ES-I3 (cell line): ENCODE measurements at regions not wholly inside any gene's neighbourhood (a gene's known extent, or its start where the extent isn't known, plus 50 kb on each side); places are given as distances from the start of the nearest gene placed in this dataset.

Experiments
- H3K36me3 ChIP-seq: 2 replicates; pipeline ENCODE4 v1.6.1; 2013; ENCODE audit warnings: mild to moderate bottlenecking, low read length, control low read depth, moderate library complexity; ENCODE audit not compliant: insufficient read depth
- H3K4me1 ChIP-seq: 2 replicates; pipeline ENCODE4 v1.6.1; 2013; ENCODE audit warnings: mild to moderate bottlenecking, control low read depth, low read length; ENCODE audit not compliant: insufficient read depth
- H3K9ac ChIP-seq: 2 replicates; pipeline ENCODE4 v1.6.1; 2013; ENCODE audit warnings: low read depth, mild to moderate bottlenecking, low read length, moderate library complexity
- H3K9me3 ChIP-seq: 2 replicates; pipeline ENCODE4 v1.6.1; 2013; ENCODE audit warnings: mild to moderate bottlenecking, low read length, moderate library complexity; ENCODE audit not compliant: control insufficient read depth, insufficient read depth

DNA sequence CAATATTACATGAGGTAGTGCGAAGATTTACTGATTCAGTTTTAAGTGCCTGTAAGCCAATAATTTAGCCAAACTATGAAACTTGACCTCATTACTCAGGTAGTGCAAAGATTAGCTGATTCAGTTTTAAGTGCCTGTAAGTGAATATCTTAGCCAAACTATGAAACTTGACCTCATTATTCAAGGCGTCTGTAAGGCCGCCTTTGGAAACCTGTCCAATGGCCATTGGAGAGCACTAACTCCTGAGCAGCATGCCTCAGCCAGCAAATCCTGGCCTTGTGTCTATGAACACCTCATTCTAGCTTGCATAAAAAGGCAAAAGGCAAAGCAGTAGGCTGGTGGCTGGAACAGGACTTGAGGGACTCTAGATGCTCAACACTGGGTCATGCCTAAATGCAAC lies 127.0 kb upstream of the GPR12 start:
- Histone ChIP-seq H3K9me3 (no peaks in the 10 kb centered on the region; the same call in 1 of the 2 replicates), H3K4me1 (no peaks in the 10 kb centered on the region), H3K9ac (no peak overlapping the region), H3K36me3 (no peaks in the 10 kb centered on the region)

DNA sequence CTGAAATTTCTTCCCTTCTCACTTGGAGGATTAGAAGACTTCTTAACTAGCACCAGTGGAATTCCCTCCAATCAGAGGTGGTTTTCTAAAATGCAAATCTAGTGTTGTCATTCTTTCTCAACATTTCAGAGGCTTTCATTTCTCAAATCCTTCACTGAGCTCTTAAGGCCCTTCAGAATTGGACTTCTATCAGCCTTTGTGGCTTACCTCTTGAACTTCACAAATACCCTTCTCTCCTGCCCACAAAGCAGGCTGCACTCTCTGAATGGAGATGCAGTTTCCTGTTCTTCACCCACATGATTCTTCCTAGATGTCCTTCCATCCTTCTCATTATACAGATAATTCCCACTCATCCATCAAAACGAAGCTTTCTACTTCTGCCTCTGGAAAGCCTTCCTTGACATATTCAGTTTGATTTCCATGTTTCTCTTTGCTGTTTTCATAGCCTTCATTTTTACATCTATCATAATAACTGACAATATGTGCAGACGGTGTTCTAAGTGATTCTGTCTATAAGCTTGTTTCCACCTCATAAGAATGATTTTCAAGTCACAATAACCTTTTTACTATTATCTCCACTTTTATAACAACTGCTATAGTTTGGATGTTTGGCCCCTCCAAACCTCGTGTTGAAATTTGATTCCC lies 123.1 kb upstream of the GPR12 start:
- H3K4me1 ChIP-seq, result 0 out of 2 replicates have a peak, but pooled peaks cover 2% of the 10 kb centered on the region

DNA sequence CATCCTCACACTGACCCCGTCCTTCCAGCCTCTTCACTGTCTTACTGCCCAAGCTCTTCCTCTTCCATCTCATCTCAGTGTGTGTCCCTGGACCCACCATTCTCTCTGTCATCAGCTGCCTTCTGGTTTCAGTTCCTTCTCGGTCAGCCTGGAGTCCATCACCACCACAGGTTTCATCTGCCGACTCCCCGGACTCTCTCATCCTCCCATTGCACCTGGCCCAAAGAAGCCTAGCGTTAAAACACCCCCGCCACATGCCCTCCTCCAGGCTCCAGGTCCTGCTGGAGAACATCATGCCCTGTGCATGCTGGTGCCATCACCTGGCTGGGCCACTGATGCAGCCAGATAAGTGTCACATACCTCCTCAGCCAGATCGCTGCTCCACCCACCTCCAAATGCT lies 122.1 kb upstream of the GPR12 start:
- no peaks in the 10 kb centered on the region for H3K36me3 ChIP-seq
- no peaks in the 10 kb centered on the region for H3K9me3 ChIP-seq
- H3K9ac ChIP-seq, result no peak overlapping the region
- 0 out of 2 replicates have a peak, but pooled peaks cover 2% of the 10 kb centered on the region for H3K4me1 ChIP-seq

More for the DNA sequence above, 123.1 kb upstream of the GPR12 start:
- H3K36me3 ChIP-seq, result no peaks in the 10 kb centered on the region
- no peaks in the 10 kb centered on the region; the same call in 1 of the 2 replicates for H3K9me3 ChIP-seq
- no peak overlapping the region for H3K9ac ChIP-seq

DNA sequence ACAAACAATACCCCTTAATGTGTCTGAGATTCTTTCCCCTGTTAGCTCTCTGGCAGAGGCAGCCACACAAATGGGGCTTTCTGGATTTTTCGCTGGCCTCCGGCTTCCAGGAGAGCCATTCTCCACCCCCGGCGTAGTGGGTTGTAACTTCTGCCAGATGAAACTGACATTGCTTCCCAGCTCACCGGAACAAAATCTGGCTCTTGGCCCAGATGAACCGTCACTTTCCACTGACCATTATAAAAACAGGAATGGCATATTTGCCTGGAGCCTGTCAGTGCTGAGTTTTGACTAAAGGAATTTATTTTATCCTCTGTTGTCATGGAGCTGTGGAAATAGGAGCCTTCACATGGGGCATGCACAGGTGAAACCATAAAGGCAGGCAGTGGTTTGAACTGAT lies 120.6 kb upstream of the GPR12 start:
- no peaks in the 10 kb centered on the region for H3K9me3 ChIP-seq
- 0 out of 2 replicates have a peak, but pooled peaks cover 2% of the 10 kb centered on the region for H3K4me1 ChIP-seq
- H3K9ac ChIP-seq, result no peak overlapping the region
- no peaks in the 10 kb centered on the region for H3K36me3 ChIP-seq

DNA sequence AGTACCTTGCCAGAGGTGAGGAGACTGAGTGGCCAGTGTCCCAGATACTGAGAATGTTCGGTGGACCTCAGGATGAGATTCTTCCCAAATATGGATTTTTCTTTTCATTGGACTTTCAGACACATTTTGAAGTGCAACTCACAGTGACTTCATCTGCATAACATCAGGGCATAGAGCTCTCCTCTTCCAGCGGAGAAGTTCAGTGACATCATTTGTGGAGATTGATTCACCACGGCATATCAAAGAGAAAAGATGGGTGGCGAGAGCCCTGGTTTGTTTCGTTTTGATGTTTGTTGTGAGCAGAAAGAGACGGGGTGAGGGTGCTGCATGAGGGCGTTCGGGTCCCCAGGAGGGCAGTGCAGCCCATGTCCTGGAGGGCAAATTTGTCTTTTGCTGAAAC lies 120.1 kb upstream of the GPR12 start:
- no peak overlapping the region for H3K9ac ChIP-seq
- no peaks in the 10 kb centered on the region for H3K9me3 ChIP-seq
- H3K36me3 ChIP-seq, result no peaks in the 10 kb centered on the region
- H3K4me1 ChIP-seq, result 0 out of 2 replicates have a peak, but pooled peaks cover 2% of the 10 kb centered on the region

DNA sequence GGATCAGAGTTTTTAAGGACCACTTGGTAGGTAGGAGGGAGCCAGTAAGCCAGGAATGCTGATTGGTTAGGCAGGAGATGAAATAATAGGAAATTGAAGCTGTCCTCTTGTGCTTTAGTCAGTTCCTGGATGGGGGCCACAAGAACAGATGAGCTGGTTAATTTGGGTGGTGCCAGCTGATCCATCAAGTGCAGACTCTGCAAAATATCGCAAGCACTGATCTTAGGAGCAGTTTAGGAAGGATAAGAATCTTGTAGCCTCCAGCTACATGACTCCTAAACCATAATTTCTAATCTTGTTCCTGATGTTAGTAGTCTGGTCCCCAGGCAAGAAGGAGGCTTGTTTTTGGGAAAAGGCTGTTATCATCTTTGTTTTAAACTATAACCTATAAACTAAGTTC lies 117.9 kb upstream of the GPR12 start:
- Histone ChIP-seq H3K9me3 (no peaks in the 10 kb centered on the region), H3K4me1 (0 out of 2 replicates have a peak, but pooled peaks cover 11% of the 10 kb centered on the region)

DNA sequence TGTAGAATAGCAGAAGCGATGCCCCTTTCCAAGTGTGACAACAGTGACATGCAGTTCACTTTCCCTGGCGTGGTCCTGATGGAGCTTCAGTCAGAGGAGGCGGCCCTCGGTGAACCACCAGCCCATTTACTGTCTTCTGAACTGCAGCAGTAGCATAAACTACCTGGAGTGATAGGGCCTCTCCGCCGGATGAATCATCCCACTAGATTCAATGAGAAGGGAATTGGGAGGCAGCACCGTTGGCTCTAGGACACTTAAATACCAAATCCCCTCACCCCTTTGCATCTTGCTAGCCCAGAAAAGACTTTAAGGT lies 112.8 kb upstream of the GPR12 start:
- Histone ChIP-seq H3K9me3 (no peaks in the 10 kb centered on the region), H3K36me3 (no peaks in the 10 kb centered on the region), H3K4me1 (0 out of 2 replicates have a peak, but pooled peaks cover 9% of the 10 kb centered on the region), H3K9ac (no peak overlapping the region)

More for the DNA sequence above, 117.9 kb upstream of the GPR12 start:
- Histone ChIP-seq H3K36me3 (no peaks in the 10 kb centered on the region), H3K9ac (no peak overlapping the region)

DNA sequence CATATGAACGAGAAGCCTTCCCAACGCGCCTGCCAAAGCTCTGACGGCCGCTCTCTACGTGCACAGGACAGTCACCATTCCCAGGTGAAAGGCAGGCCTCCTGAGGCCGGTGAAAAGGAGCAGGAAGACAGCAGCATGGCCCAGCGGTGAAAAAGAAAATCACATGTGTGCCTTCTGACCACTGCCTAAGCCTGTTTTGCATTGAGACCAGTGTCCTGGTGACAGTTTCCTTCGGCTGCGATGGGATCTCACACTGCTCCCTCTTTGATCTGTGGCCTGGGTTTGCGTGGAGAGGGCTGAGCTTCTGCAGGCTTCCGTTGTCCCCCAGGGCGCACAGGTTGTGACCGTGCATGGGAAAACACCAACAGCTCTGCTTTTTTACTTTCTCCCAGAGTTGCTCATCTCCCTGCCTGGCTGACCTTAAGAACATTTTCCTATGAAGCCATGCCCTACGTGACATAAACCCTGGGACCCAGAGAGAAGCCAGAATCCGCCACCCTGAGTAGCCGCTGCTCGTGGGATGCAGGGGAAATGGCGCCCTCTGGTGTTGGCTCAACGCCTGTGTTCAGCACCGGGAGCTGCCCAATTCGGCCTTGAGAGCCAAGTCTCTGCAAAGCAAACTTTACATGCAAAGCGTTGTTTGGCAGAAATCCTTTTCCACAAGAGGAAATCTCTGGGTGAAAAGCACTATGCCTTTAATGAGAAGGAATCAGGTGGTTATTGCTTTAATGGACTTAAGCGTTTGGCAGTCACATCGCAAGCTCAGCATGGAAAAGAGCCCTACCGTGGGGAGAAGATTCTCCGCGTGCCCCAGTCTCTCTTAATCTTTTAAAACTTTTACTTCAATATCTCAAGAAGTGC lies 112.2 kb upstream of the GPR12 start:
- Histone ChIP-seq H3K9me3 (no peaks in the 10 kb centered on the region), H3K4me1 (0 out of 2 replicates have a peak, but pooled peaks cover 9% of the 10 kb centered on the region), H3K9ac (no peak overlapping the region), H3K36me3 (no peaks in the 10 kb centered on the region)

DNA sequence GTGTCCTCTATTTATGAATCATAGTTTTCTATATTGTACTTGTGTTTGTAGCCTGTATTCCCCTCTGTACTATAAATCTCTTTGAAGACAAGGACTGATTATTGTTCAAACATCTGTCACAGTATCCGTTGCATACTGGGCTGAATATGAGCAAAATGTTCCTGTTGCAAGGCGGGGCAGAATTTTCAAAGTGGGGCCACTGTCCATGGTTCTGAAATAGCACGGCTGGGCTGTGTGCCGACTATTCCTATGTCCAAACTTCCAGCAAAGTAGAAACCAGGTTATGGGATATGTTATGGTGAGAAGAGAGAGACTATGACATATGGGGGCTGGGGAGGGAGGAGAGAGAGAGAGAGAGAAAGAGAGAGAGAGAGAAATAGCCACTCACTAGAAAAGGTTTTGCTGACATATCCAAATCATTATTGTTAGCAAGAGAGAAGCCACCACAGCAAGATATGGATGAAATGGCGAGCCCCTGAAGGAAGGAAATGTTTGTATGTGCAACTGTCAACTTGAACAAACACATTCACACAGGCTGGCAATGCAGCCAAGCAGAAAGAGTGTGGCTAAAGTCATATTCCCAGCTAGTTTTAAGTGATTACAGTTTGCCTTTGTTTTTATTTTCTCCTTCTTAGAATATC lies 107.0 kb upstream of the GPR12 start:
- Histone ChIP-seq H3K9me3 (no peaks in the 10 kb centered on the region), H3K9ac (no peak overlapping the region), H3K4me1 (no peaks in the 10 kb centered on the region), H3K36me3 (no peaks in the 10 kb centered on the region)

DNA sequence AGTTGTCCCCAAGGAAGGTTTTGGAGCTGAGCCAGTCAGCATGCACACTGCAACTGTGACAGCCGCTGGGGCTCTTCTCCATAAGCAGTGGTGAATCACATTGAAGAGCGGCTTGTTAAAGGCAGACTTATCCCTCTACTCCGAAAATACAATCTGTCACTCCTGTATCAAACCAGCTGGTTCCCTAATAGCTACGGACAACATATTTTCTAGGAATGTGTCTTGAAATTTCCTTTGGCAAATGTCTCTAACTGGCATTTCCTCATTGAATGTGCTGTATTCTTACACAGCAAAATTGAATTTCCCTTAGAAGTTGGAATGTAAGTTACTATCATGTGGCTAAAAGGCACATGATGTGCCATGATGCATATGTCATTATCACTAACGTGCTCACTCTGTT lies 104.0 kb upstream of the GPR12 start:
- Histone ChIP-seq H3K4me1 (no peaks in the 10 kb centered on the region), H3K9ac (no peak overlapping the region), H3K9me3 (no peaks in the 10 kb centered on the region), H3K36me3 (no peaks in the 10 kb centered on the region)

DNA sequence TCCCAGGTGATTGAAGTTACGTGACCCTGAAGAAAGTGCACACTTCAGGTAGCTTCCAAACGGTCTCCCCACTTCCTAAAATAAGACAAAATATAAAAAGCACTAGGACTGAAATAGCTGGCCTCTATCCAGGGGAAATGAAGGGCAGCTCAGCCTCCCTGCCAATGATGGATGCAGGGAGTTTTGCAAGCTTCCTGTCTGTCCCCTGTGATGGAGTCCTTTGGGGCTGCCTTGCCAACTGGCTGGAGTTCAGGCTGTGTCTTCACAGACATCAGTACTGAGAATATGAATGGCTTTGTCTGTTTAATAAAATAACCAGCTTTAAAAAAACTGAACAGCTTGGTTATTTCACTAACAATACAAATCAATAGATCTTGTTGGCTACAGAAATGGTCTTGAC lies 101.4 kb upstream of the GPR12 start:
- Histone ChIP-seq H3K36me3 (no peaks in the 10 kb centered on the region), H3K9ac (no peak overlapping the region), H3K9me3 (no peaks in the 10 kb centered on the region), H3K4me1 (no peaks in the 10 kb centered on the region)

DNA sequence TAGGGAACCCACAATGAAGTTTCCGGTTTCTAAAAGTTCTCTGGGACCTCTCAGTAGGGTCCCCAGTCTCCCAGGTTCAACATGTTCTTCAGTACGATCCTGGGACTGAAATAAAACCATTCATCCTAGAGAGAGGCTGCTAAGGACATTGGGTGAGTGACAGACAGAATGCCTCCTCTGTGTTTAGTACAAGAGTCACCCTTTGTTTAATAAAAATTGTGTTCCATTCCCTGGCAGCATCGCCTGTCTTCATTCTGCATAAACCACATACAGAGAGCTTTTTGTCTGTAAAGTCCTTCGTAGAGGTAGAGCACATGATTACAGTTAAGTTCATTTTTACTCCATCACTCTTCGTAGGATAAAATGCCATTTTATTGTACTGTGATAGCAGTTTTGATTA lies 95.3 kb upstream of the GPR12 start:
- Histone ChIP-seq H3K36me3 (no peaks in the 10 kb centered on the region), H3K9ac (no peak overlapping the region)

DNA sequence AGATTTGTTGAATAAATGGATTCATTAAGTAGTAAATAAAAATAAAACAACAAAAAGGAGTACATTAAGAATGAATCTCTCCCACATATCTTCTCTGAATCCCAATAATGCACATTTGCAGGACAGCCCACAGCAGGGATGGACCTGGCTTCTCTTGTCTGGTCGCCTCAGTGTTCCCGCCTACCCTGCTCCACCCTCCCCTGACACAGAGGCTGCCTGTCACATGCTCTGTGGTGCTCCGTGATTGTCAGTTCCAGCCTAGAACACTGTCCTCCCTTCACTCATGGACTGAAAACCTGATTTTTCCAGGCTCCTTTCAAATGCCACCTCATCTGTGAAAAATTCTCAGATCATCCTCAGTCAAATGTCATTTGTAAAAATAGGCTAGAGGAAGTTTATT lies 94.5 kb upstream of the GPR12 start:
- no peaks in the 10 kb centered on the region for H3K9me3 ChIP-seq
- no peaks in the 10 kb centered on the region for H3K4me1 ChIP-seq
- H3K9ac ChIP-seq, result no peak overlapping the region
- no peaks in the 10 kb centered on the region for H3K36me3 ChIP-seq

More for the DNA sequence above, 95.3 kb upstream of the GPR12 start:
- Histone ChIP-seq H3K4me1 (no peaks in the 10 kb centered on the region), H3K9me3 (no peaks in the 10 kb centered on the region)

DNA sequence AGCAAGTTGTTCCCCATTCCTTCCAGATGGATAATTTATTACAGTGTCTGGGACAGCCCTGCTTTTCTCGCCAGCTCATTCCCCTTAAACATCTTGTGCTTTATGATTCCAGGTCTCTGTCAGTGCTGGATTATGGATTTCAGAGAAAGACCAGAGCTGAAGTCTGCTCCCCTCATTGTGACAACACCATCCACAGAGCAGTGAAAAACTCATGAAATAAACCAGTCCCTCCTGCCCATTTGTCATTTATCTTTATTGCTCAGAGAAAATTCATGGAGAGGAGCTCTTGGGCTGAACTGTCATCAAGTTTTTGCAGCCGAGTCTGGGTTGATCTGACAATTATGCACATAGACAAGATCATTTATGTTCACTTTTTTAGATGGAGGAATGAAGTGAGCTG lies 92.7 kb upstream of the GPR12 start:
- Histone ChIP-seq H3K9me3 (no peaks in the 10 kb centered on the region), H3K9ac (no peak overlapping the region), H3K36me3 (no peaks in the 10 kb centered on the region), H3K4me1 (0 out of 2 replicates have a peak, but pooled peaks cover 5% of the 10 kb centered on the region)
